DND-41 (cell line): ENCODE measurements at regions not wholly inside any gene's neighbourhood (a gene's known extent, or its start where the extent isn't known, plus 50 kb on each side); places are given as distances from the start of the nearest gene placed in this dataset.

ENCODE experiments used
- CTCF ChIP-seq: IDR thresholded peaks from 2 replicates; pipeline ENCODE4 v1.5.1; 2012; ENCODE audit warnings: borderline replicate concordance, low read length, moderate library complexity, mild to moderate bottlenecking; ENCODE audit not compliant: poor library complexity, severe bottlenecking; ENCODE audit errors: extremely low read depth
- EZH2 ChIP-seq: IDR thresholded peaks from 3 replicates; pipeline ENCODE4 v1.6.1; 2012; ENCODE audit warnings: borderline replicate concordance, low read depth, mild to moderate bottlenecking, moderate library complexity, low read length, inconsistent platforms; ENCODE audit not compliant: severe bottlenecking

GRCh38 chr12:30828686-30829085 is 73.9 kb upstream of the CAPRIN2 start:
- no peak for TF ChIP-seq CTCF
- no peak for TF ChIP-seq EZH2
